Coronary artery (tissue), 2 donors: ENCODE measurements at regions not wholly inside any gene's neighbourhood (a gene's known extent, or its start where the extent isn't known, plus 50 kb on each side); places are given as distances from the start of the nearest gene placed in this dataset.
A peak's percentile ranks its signal among the peaks of the same experiment; 100 is the strongest.

Experiments
- DNase-seq: peaks from one replicate; pipeline ENCODE4 v3.0.0-alpha.2; 2017; ENCODE audit warnings: low spot score
- H3K27ac ChIP-seq, 2 donors: fragments of 200-600 bp; sonication (generic); one replicate each; pipeline ENCODE4 v1.5.1; 2016 to 2019
- H3K4me3 ChIP-seq: fragments of 200-600 bp; sonication (generic); 2 replicates; pipeline ENCODE4 v1.5.1; 2016; ENCODE audit warnings: mild to moderate bottlenecking, moderate library complexity
- CTCF ChIP-seq: fragments of 200-600 bp; sonication (generic); IDR thresholded peaks from one replicate; pipeline ENCODE4 v1.5.1; 2019; ENCODE audit warnings: antibody characterized with exemption

- H3K4me3 ChIP-seq, result no peak overlapping the region
- peak; percentile 61 for TF ChIP-seq CTCF
- DNase-seq, result no peak
Observed at GRCh38 chr5:96601715-96602244, 60.4 kb upstream of the CAST start.

GRCh38 chr5:96602776-96603175, 59.4 kb upstream of the CAST start:
- Histone ChIP-seq H3K4me3 (no peak overlapping the region), H3K27ac (no peak overlapping the region)
- TF ChIP-seq CTCF, result no peak

More at GRCh38 chr5:96601715-96602244, 60.4 kb upstream of the CAST start:
- H3K27ac ChIP-seq, result no peak overlapping the region

GRCh38 chr5:96605144-96605837, 56.9 kb upstream of the CAST start:
- H3K27ac ChIP-seq, result no peak overlapping the region
- DNase-seq, result no peak
- no peak for TF ChIP-seq CTCF
- H3K4me3 ChIP-seq, result no peak overlapping the region

More at GRCh38 chr5:96602776-96603175, 59.4 kb upstream of the CAST start:
- DNase-seq, result no peak

GRCh38 chr5:96609369-96609768, 52.8 kb upstream of the CAST start:
- no peak for TF ChIP-seq CTCF
- no peak for DNase-seq
- Histone ChIP-seq H3K27ac (no peak overlapping the region), H3K4me3 (no peak overlapping the region)

GRCh38 chr5:96610747-96611146, 51.4 kb upstream of the CAST start:
- no peak overlapping the region for H3K27ac ChIP-seq
- no peak for DNase-seq
- no peak for TF ChIP-seq CTCF
- no peak overlapping the region for H3K4me3 ChIP-seq

- no peak for DNase-seq
- Histone ChIP-seq H3K27ac (no peak overlapping the region), H3K4me3 (no peak overlapping the region)
- no peak for TF ChIP-seq CTCF
Observed at GRCh38 chr5:96611946-96612345, 50.2 kb upstream of the CAST start.
